GM06990 (cell line): ENCODE measurements at regions not wholly inside any gene's neighbourhood (a gene's known extent, or its start where the extent isn't known, plus 50 kb on each side); places are given as distances from the start of the nearest gene placed in this dataset.

ENCODE experiments used
- DNase-seq: peaks from one replicate; pipeline ENCODE4 v3.0.0-alpha.2; 2011; ENCODE audit not compliant: insufficient read length; ENCODE audit errors: extremely low read depth
- H3K27me3 ChIP-seq: replicated peaks from 2 replicates; pipeline ENCODE4 v1.6.0; 2011; ENCODE audit warnings: low read length; ENCODE audit not compliant: control insufficient read depth, insufficient read depth
- H3K36me3 ChIP-seq: 2 replicates; pipeline ENCODE4 v1.5.1; 2011; ENCODE audit warnings: low read length; ENCODE audit not compliant: control insufficient read depth, insufficient read depth
- H3K4me3 ChIP-seq: replicated peaks from 2 replicates; pipeline ENCODE4 v1.5.1; 2011; ENCODE audit warnings: low read depth, mild to moderate bottlenecking, control low read depth, low read length
- TF ChIP-seq, protein P1 (sequence below): IDR thresholded peaks from 2 replicates; pipeline ENCODE4 v1.5.1; 2011; ENCODE audit warnings: low read length, control low read depth, mild to moderate bottlenecking, inconsistent platforms; ENCODE audit not compliant: insufficient read depth, poor library complexity, severe bottlenecking

DNA sequence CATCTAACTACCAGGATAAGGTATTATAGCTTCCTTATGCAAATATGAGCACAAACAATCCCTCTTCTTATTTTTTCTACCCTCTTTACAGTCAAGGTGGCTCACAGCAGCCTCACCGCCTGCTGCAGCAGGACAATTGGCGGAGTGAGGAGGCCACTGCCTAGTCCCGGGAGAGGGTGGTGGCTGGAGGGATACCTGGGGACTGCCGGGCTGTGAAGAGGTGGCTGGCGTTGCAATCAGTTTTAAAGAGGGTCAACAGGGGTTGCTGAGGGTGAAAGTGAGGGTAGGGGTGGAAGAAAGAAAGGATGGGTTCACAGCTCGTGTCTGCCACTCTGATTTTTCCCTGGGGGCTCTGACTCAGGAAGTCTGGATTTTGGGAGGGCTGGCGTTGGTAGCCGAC lies 105.1 kb upstream of the SLC6A6 start:
- TF ChIP-seq, protein P1, sequence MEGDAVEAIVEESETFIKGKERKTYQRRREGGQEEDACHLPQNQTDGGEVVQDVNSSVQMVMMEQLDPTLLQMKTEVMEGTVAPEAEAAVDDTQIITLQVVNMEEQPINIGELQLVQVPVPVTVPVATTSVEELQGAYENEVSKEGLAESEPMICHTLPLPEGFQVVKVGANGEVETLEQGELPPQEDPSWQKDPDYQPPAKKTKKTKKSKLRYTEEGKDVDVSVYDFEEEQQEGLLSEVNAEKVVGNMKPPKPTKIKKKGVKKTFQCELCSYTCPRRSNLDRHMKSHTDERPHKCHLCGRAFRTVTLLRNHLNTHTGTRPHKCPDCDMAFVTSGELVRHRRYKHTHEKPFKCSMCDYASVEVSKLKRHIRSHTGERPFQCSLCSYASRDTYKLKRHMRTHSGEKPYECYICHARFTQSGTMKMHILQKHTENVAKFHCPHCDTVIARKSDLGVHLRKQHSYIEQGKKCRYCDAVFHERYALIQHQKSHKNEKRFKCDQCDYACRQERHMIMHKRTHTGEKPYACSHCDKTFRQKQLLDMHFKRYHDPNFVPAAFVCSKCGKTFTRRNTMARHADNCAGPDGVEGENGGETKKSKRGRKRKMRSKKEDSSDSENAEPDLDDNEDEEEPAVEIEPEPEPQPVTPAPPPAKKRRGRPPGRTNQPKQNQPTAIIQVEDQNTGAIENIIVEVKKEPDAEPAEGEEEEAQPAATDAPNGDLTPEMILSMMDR: no peak
- no peaks in the 10 kb centered on the region for H3K36me3 ChIP-seq
- H3K27me3 ChIP-seq: no peaks in the 10 kb centered on the region; the same call in 1 of the 2 replicates
- H3K4me3 ChIP-seq: no peak overlapping the region
- no peak for DNase-seq

DNA sequence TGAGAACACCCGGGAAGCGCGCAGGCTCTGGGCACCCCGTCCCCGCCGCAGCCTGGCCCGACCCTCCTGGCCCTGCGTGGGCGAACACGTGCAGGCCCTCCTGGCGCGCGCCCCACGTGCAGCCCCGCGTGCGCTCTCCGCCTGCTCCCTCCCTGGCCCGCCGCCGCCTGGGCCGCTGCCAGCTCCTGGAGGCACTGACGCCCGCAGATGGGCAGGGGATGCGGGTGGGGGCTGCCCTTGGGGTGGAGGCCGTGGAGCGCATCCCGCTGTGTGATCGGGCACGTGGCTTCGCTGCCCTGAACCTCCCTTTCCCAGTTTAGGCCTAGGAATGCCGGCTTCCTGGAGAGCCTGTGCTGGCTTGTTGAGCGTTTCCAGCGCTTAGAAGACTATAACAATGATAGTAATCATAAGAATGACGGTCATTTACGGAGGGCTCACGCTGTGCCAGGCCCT lies 104.6 kb upstream of the SLC6A6 start:
- no peak for DNase-seq
- TF ChIP-seq, protein P1: no peak
- H3K27me3 ChIP-seq: no peaks in the 10 kb centered on the region; the same call in 1 of the 2 replicates
- no peak overlapping the region for H3K4me3 ChIP-seq
- no peaks in the 10 kb centered on the region for H3K36me3 ChIP-seq

DNA sequence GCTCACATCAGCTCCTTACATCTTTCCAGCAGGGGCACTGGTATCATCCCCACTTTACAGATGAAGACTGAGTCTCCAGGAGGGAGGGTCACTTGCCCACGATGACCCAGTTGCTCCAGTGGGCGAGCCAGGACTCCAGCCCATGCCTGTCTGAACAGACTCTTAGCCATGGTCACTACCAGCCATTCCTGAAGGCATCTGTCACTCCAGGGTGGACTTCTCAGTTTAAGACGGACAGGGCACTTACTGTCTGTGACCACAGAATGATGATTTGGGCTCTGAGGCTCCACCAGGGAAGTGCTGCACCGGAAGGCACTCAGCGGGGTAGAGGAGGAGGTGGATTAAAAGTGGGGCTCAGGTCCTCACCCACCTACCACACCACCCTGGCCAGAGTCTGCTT lies 104.0 kb upstream of the SLC6A6 start:
- DNase-seq: no peak
- TF ChIP-seq, protein P1: no peak
- Histone ChIP-seq H3K27me3 (no peaks in the 10 kb centered on the region; the same call in 1 of the 2 replicates), H3K36me3 (no peaks in the 10 kb centered on the region), H3K4me3 (no peak overlapping the region)

DNA sequence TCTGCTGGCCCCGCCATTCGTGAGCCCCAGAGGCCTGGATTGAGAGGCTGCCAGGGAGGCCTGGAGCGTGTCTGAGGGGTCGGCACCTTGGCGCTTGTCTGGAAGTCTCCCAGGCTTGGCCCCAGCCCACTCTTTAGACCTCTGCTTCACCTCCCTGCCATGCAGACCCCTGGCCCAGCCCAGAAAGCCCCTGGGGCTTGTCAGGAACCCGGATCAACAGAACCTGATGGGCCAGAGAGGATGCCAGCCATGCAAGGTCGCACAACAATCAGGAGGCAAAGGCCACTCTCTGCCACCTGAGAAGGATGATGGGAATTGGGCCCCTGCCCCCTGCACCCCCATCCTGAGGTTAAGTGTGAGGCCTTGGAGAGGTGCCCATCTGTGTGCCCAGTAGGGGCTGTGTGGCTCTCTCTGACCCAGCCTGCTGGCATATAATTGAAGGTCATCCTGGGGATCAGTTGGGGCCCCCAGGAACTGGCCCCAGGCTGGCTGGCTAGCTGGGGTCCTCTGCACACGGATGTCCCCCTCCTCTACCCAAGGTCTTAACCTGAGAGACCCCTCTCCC lies 103.3 kb upstream of the SLC6A6 start:
- Histone ChIP-seq H3K4me3 (no peak overlapping the region), H3K27me3 (no peaks in the 10 kb centered on the region; the same call in 1 of the 2 replicates), H3K36me3 (no peaks in the 10 kb centered on the region)
- TF ChIP-seq, protein P1: no peak
- DNase-seq: no peak

DNA sequence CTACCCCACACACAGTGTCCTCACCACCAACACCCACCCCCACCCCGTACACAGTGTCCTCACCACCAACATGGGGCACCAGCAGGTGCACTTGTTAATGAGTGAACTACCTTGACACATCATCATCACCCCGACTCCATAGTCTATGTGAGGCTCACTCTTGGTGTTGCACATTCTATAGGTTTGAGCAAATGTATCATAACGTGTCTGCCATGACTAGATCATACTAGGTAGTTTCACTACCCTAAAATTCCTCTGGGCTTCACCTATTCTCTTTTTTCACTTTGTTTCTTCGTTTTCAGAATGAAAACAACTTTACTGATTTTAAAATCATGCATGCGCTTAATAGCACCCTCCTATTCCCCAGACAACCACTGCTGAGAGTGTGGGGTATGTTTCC lies 102.6 kb upstream of the SLC6A6 start:
- Histone ChIP-seq H3K4me3 (no peak overlapping the region), H3K36me3 (no peaks in the 10 kb centered on the region), H3K27me3 (no peaks in the 10 kb centered on the region; the same call in 1 of the 2 replicates)
- no peak for DNase-seq
- TF ChIP-seq, protein P1: no peak

DNA sequence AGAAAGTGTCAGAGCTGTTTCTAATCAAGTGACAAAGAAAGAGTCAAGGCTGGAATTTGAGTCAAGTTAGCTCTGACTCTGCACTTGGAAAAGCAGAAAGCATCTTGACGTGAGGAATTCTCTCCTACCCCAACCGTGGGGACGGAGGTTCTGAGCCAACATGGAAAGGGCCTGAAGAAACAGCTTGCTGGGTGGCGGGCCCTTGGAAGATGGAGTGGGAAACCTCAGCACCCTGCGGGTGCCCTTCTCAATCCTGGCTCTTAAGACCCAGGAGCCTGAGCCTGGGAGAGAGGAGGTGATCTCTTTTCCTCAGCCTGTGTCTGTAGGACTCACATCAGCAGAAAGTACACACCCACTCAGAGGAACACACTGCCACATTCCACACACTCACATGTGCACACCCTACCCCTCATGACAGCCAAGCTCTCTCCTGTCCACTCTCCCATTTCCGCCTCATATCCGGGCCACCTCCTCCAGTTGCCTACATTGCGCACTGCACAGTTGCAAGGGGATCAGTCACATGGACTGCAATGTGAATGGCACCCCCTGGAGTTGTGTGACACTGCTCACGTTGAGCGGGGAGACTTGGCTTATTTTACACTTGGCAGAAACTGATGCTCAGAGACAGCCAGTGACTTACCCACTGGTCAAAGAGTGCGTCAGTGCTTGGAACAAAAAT lies 101.5 kb upstream of the SLC6A6 start:
- Histone ChIP-seq H3K4me3 (no peak overlapping the region), H3K27me3 (no peaks in the 10 kb centered on the region; the same call in none of the 2 replicates), H3K36me3 (no peaks in the 10 kb centered on the region)
- TF ChIP-seq, protein P1: no peak
- no peak for DNase-seq
